HEK293T (cell line): ENCODE measurements at regions not wholly inside any gene's neighbourhood (a gene's known extent, or its start where the extent isn't known, plus 50 kb on each side); places are given as distances from the start of the nearest gene placed in this dataset.

Source experiments
- ARNT ChIP-seq: fragments of 450-650 bp; IDR thresholded peaks from 2 replicates; pipeline ENCODE4 v1.6.1; 2017; ENCODE audit warnings: mild to moderate bottlenecking
- BHLHE40 ChIP-seq: fragments of 450-650 bp; IDR thresholded peaks from 2 replicates; pipeline ENCODE4 v1.6.1; 2016; ENCODE audit warnings: mild to moderate bottlenecking, moderate library complexity, borderline replicate concordance
- ELF4 ChIP-seq: fragments of 450-650 bp; IDR thresholded peaks from 2 replicates; pipeline ENCODE4 v1.6.1; 2017; ENCODE audit warnings: antibody characterized with exemption
- FOXA1 ChIP-seq: fragments of 450-650 bp; IDR thresholded peaks from 2 replicates; pipeline ENCODE4 v1.6.1; 2016; ENCODE audit warnings: mild to moderate bottlenecking
- FOXK2 ChIP-seq: fragments of 450-650 bp; IDR thresholded peaks from 2 replicates; pipeline ENCODE4 v1.6.1; 2016; ENCODE audit warnings: mild to moderate bottlenecking
- FOXM1 ChIP-seq: fragments of 450-650 bp; IDR thresholded peaks from 2 replicates; pipeline ENCODE4 v1.6.1; 2017; ENCODE audit warnings: mild to moderate bottlenecking, borderline replicate concordance
- L3MBTL2 ChIP-seq: fragments of 450-650 bp; conservative IDR thresholded peaks from 2 replicates; pipeline ENCODE4 v1.6.1; 2016; ENCODE audit warnings: mild to moderate bottlenecking
- LEF1 ChIP-seq: fragments of 450-650 bp; IDR thresholded peaks from 2 replicates; pipeline ENCODE4 v1.6.1; 2017; ENCODE audit warnings: mild to moderate bottlenecking, borderline replicate concordance
- NFRKB ChIP-seq: fragments of 450-650 bp; IDR thresholded peaks from 2 replicates; pipeline ENCODE4 v1.6.1; 2016; ENCODE audit warnings: mild to moderate bottlenecking, moderate library complexity
- SP1 ChIP-seq: fragments of 450-650 bp; IDR thresholded peaks from 2 replicates; pipeline ENCODE4 v1.6.1; 2017
- SUZ12 ChIP-seq: fragments of 450-650 bp; IDR thresholded peaks from 2 replicates; pipeline ENCODE4 v1.6.1; 2016; ENCODE audit warnings: mild to moderate bottlenecking
- TARDBP ChIP-seq: fragments of 450-650 bp; IDR thresholded peaks from 2 replicates; pipeline ENCODE4 v1.6.1; 2016
- ZNF384 ChIP-seq: fragments of 450-650 bp; IDR thresholded peaks from 2 replicates; pipeline ENCODE4 v1.6.1; 2016
- TF ChIP-seq, protein P1 (sequence below): fragments of 450-650 bp; IDR thresholded peaks from 2 replicates; pipeline ENCODE4 v1.6.1; 2016

DNA sequence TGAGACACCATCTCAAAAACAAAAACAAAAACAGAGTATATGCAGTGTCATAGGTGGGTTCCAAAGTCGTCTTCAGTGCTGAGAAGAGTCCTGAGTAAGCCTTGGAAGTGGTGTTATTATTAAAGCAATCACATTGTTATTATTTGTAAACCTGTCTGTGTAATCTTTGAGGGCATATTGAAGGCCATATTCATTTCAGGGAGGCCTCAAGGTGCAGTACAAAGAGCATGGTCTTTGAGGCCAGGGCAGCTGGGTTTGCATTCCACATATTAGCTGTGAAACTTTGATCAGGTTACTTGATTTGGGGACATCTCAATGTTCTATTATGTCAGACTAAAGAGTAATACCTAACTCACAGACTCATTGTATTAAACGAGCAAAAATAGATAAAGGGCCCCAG is 139.3 kb upstream of the SOX4 start:
- TF ChIP-seq FOXM1 (no peak), L3MBTL2 (no peak), ARNT (no peak), BHLHE40 (no peak), NFRKB (no peak), ZNF384 (no peak), TARDBP (no peak), LEF1 (no peak), SP1 (no peak), ELF4 (no peak), SUZ12 (no peak), FOXA1 (no peak), FOXK2 (no peak)
- TF ChIP-seq, protein P1, sequence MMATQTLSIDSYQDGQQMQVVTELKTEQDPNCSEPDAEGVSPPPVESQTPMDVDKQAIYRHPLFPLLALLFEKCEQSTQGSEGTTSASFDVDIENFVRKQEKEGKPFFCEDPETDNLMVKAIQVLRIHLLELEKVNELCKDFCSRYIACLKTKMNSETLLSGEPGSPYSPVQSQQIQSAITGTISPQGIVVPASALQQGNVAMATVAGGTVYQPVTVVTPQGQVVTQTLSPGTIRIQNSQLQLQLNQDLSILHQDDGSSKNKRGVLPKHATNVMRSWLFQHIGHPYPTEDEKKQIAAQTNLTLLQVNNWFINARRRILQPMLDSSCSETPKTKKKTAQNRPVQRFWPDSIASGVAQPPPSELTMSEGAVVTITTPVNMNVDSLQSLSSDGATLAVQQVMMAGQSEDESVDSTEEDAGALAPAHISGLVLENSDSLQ: no peak
